GM12878 (cell line): ENCODE measurements at regions not wholly inside any gene's neighbourhood (a gene's known extent, or its start where the extent isn't known, plus 50 kb on each side); places are given as distances from the start of the nearest gene placed in this dataset.

Experiments used
- ATAC-seq: fragments of 200-7000 bp; cut with Tn5 transposase; 3 replicates; pipeline ENCODE4 v1.9.1; 2020; ENCODE audit warnings: mild to moderate bottlenecking, moderate library complexity
- BruUV-seq: library from RNA; stranded (reverse); fragments of 400-500 nt; replicated peaks from 2 replicates; lab custom pipeline; 2021; lab: Mats Ljungman, UMichigan
- CTCF ChIA-PET: fragments of 300-600 bp; sonication (Branson Sonifier 250); formaldehyde crosslinking; extraction: SDS; loops from one replicate; lab custom pipeline; 2021; ENCODE audit warnings: inconsistent platforms; lab: Yijun Ruan, JAX
- POLR2A ChIA-PET: fragments of 350-600 bp; formaldehyde crosslinking; extraction: SDS; loops from one replicate; lab custom pipeline; 2021; ENCODE audit warnings: inconsistent platforms; lab: Charles Lee
- RAD21 ChIA-PET: fragments of 300-600 bp; sonication (Branson Sonifier 250); formaldehyde crosslinking; loops from one replicate; lab custom pipeline; 2023; ENCODE audit warnings: antibody characterized with exemption; ENCODE audit not compliant: unreplicated experiment; lab: Charles Lee
- SMC1A ChIA-PET: fragments of 300-600 bp; sonication (Branson Sonifier 250); formaldehyde crosslinking; loops from one replicate; lab custom pipeline; 2023; ENCODE audit not compliant: unreplicated experiment, uncharacterized antibody; lab: Charles Lee
- DNase-seq: peaks from one replicate; pipeline ENCODE4 v3.0.0-alpha.2; 2011; ENCODE audit warnings: low read depth, low spot score
- FAIRE-seq: peaks from 3 replicates; lab custom pipeline; 2011; peaks lifted over from hg19 to GRCh38; lab: Jason Lieb, UNC
- H2AFZ ChIP-seq: 2 replicates; pipeline ENCODE4 v1.6.0; 2011; ENCODE audit warnings: low read depth, low read length, control low read depth; ENCODE audit not compliant: control insufficient read depth
- H3K27ac ChIP-seq: 2 replicates; pipeline ENCODE4 v1.5.1; 2011; ENCODE audit warnings: control low read depth; ENCODE audit not compliant: control insufficient read depth, insufficient read depth
- H3K27me3 ChIP-seq, 2 experiments: replicated peaks in 1 of 2; 2 replicates each; pipeline versions ENCODE4 v1.6.0 to v1.6.1; 2011; ENCODE audit warnings: low read length in 1 of 2; ENCODE audit not compliant: control insufficient read depth in 2 of 2, insufficient read depth in 2 of 2
- H3K36me3 ChIP-seq, 2 experiments: 2 replicates each; pipeline ENCODE4 v1.5.1; 2011; ENCODE audit warnings: low read length in 1 of 2; ENCODE audit not compliant: control insufficient read depth in 2 of 2, insufficient read depth in 2 of 2
- H3K4me1 ChIP-seq: 2 replicates; pipeline ENCODE4 v1.6.1; 2011; ENCODE audit warnings: mild to moderate bottlenecking, low read length, moderate library complexity, mixed read lengths; ENCODE audit not compliant: control insufficient read depth, insufficient read depth
- H3K4me2 ChIP-seq: 2 replicates; pipeline ENCODE4 v1.6.0; 2011; ENCODE audit warnings: control low read depth; ENCODE audit not compliant: control insufficient read depth, insufficient read depth
- H3K4me3 ChIP-seq: fragments of 200-600 bp; sonication (generic); 2 replicates; pipeline ENCODE4 v1.5.1; 2016
- H3K79me2 ChIP-seq: 2 replicates; pipeline ENCODE4 v1.6.0; 2011; ENCODE audit warnings: low read length; ENCODE audit not compliant: control insufficient read depth, insufficient read depth
- H3K9ac ChIP-seq: 2 replicates; pipeline ENCODE4 v1.8.0; 2011; ENCODE audit warnings: low read length, control low read depth, mixed read lengths; ENCODE audit not compliant: control insufficient read depth, insufficient read depth
- H3K9me3 ChIP-seq: replicated peaks from 3 replicates; pipeline ENCODE4 v1.5.1; 2011; ENCODE audit warnings: mild to moderate bottlenecking, low read length; ENCODE audit not compliant: control insufficient read depth, insufficient read depth
- H4K20me1 ChIP-seq: 2 replicates; pipeline ENCODE4 v1.6.0; 2011; ENCODE audit not compliant: control insufficient read depth, insufficient read depth
- ATF7 ChIP-seq: fragments of 450-650 bp; IDR thresholded peaks from 2 replicates; pipeline ENCODE4 v1.6.1; 2016; ENCODE audit warnings: low read depth, mild to moderate bottlenecking
- BACH1 ChIP-seq: fragments of 450-650 bp; IDR thresholded peaks from 2 replicates; pipeline ENCODE4 v1.6.1; 2017; ENCODE audit warnings: mild to moderate bottlenecking, borderline replicate concordance
- BMI1 ChIP-seq: fragments of 450-650 bp; IDR thresholded peaks from 2 replicates; pipeline ENCODE4 v1.6.1; 2016; ENCODE audit warnings: mild to moderate bottlenecking, moderate library complexity, borderline replicate concordance
- DPF2 ChIP-seq: fragments of 450-650 bp; IDR thresholded peaks from 2 replicates; pipeline ENCODE4 v1.6.1; 2017; ENCODE audit warnings: mild to moderate bottlenecking
- ETV6 ChIP-seq, 2 experiments: fragments of 450-650 bp in 1 of 2; IDR thresholded peaks in 1 of 2; conservative IDR thresholded peaks in 1 of 2; 2 replicates each; pipeline ENCODE4 v1.6.1; 2014; ENCODE audit warnings: antibody characterized with exemption in 1 of 2, borderline replicate concordance in 1 of 2, low read depth in 1 of 2, mild to moderate bottlenecking in 1 of 2, moderate library complexity in 1 of 2
- FOS ChIP-seq: IDR thresholded peaks from 3 replicates; pipeline ENCODE4 v1.6.1; 2011; ENCODE audit warnings: borderline replicate concordance; ENCODE audit not compliant: insufficient read length; ENCODE audit errors: extremely low read depth
- GATAD2B ChIP-seq: fragments of 450-650 bp; conservative IDR thresholded peaks from 2 replicates; pipeline ENCODE4 v1.6.1; 2017; ENCODE audit warnings: low read depth, mild to moderate bottlenecking, moderate library complexity
- LARP7 ChIP-seq: fragments of 450-650 bp; IDR thresholded peaks from 2 replicates; pipeline ENCODE4 v1.6.1; 2017; ENCODE audit warnings: mild to moderate bottlenecking
- MYB ChIP-seq: fragments of 150-350 bp; IDR thresholded peaks from 2 replicates; pipeline ENCODE4 v1.6.1; 2014; ENCODE audit warnings: mild to moderate bottlenecking, low read depth, low read length, borderline replicate concordance
- NRF1 ChIP-seq: conservative IDR thresholded peaks from 2 replicates; pipeline ENCODE4 v1.6.1; 2011; ENCODE audit warnings: mild to moderate bottlenecking, low read depth, low read length, improper control_type of control experiment
- RELA ChIP-seq: fragments of 450-650 bp; IDR thresholded peaks from 2 replicates; pipeline ENCODE4 v1.8.0; 2014; ENCODE audit warnings: borderline replicate concordance; ENCODE audit not compliant: partially characterized antibody
- RUNX3 ChIP-seq: IDR thresholded peaks from 2 replicates; pipeline ENCODE4 v1.6.1; 2012; ENCODE audit warnings: low read length, inconsistent platforms
- SMAD5 ChIP-seq: IDR thresholded peaks from 2 replicates; pipeline ENCODE4 v1.6.1; 2016; ENCODE audit warnings: antibody characterized with exemption, low read depth
- SPI1 ChIP-seq: IDR thresholded peaks from 2 replicates; pipeline ENCODE4 v1.6.1; 2011; ENCODE audit warnings: low read depth, mild to moderate bottlenecking, low read length, moderate library complexity, borderline replicate concordance; ENCODE audit not compliant: insufficient read depth
- TBL1XR1 ChIP-seq: IDR thresholded peaks from 2 replicates; pipeline ENCODE4 v1.6.1; 2012; ENCODE audit warnings: low read depth, low read length, improper control_type of control experiment
- TCF7 ChIP-seq: IDR thresholded peaks from 2 replicates; pipeline ENCODE4 v1.6.1; 2014; ENCODE audit warnings: antibody characterized with exemption, borderline replicate concordance
- YBX1 ChIP-seq: fragments of 450-650 bp; IDR thresholded peaks from 2 replicates; pipeline ENCODE4 v1.6.1; 2016; ENCODE audit warnings: antibody characterized with exemption
- YY1 ChIP-seq: IDR thresholded peaks from 2 replicates; pipeline ENCODE4 v1.6.1; 2011; ENCODE audit warnings: low read depth, mild to moderate bottlenecking, low read length
- ZNF622 ChIP-seq: fragments of 450-650 bp; IDR thresholded peaks from 2 replicates; pipeline ENCODE4 v1.6.1; 2017; ENCODE audit warnings: mild to moderate bottlenecking, inconsistent platforms
- ZZZ3 ChIP-seq: IDR thresholded peaks from 2 replicates; pipeline ENCODE4 v1.6.1; 2011; ENCODE audit warnings: low read depth; ENCODE audit not compliant: control insufficient read depth, insufficient read length
- WGBS: methylation state at CpG from one replicate; pipeline ENCODE4 v1.1.6; 2016; ENCODE audit warnings: low lambda C conversion rate; ENCODE audit not compliant: insufficient replicate concordance, insufficient coverage; ENCODE audit errors: missing lambda C conversion rate; 5-methylcytosine and 5-hydroxymethylcytosine counted together
- in situ Hi-C: fragments of 300-500 bp; cut with MboI; formaldehyde crosslinking; loops from 9 replicates; pipeline ENCODE4 v1.14.3; 2018; ENCODE audit warnings: mixed read lengths
- intact Hi-C: fragments of 100-400 bp; cut with micrococcal nuclease; formaldehyde crosslinking; loops from one replicate; pipeline ENCODE4 v1.14.2; 2022; ENCODE audit not compliant: unreplicated experiment
- TF ChIP-seq, protein P1 (sequence below): IDR thresholded peaks from 2 replicates; pipeline ENCODE4 v1.6.1; 2012; ENCODE audit warnings: low read length, inconsistent platforms
- TF ChIP-seq, protein P2 (sequence below): fragments of 450-650 bp; IDR thresholded peaks from 2 replicates; pipeline ENCODE4 v1.6.1; 2017; ENCODE audit warnings: mild to moderate bottlenecking
- TF ChIP-seq, protein P3 (sequence below): IDR thresholded peaks from 2 replicates; pipeline ENCODE4 v1.6.1; 2011; ENCODE audit warnings: mild to moderate bottlenecking, low read depth, low read length, moderate library complexity; ENCODE audit not compliant: insufficient replicate concordance

DNA sequence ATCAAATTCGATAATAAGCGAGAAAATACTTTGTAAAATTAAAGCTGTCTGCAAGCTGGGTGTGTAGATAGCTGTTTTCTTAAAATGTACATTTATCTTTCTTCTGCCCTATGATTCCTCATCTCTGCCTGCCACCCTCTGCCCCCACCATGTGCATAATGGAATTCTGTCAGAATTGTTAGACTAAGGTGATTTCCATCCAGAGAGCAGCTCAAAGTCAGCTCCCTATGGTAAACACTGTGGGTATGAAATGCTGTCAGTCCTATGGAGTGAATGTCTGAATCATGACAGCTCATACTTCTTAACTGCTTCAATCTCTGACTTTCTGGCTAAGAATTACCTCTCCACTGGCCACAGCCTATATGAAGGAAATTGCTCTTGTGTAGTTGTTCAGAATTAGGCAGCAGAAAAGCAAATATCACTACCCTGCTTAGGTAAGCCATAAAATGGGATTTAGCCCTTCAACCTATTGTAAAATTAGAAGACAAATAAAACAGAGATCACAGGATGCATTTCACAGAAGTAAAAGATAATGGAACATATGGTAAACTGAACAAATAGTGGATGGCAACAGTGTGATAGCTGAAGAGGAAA, 137.7 kb downstream of the CD8B2 start (continued):
- TF ChIP-seq, protein P1, sequence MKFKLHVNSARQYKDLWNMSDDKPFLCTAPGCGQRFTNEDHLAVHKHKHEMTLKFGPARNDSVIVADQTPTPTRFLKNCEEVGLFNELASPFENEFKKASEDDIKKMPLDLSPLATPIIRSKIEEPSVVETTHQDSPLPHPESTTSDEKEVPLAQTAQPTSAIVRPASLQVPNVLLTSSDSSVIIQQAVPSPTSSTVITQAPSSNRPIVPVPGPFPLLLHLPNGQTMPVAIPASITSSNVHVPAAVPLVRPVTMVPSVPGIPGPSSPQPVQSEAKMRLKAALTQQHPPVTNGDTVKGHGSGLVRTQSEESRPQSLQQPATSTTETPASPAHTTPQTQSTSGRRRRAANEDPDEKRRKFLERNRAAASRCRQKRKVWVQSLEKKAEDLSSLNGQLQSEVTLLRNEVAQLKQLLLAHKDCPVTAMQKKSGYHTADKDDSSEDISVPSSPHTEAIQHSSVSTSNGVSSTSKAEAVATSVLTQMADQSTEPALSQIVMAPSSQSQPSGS = no peak
- TF ChIP-seq YBX1 (no peak), GATAD2B (no peak), TCF7 (no peak), BACH1 (no peak), ATF7 (no peak), ETV6 (conservative IDR thresholded peaks at IDR 0.05 in 1 of 2, IDR thresholded peaks at IDR 0.05 in 1 of 2; ENCODE audit: borderline replicate concordance in 1 of 2, low read depth in 1 of 2) (no peak), ZZZ3 (no peak)
- TF ChIP-seq, all 136 proteins: peak for 0

DNA sequence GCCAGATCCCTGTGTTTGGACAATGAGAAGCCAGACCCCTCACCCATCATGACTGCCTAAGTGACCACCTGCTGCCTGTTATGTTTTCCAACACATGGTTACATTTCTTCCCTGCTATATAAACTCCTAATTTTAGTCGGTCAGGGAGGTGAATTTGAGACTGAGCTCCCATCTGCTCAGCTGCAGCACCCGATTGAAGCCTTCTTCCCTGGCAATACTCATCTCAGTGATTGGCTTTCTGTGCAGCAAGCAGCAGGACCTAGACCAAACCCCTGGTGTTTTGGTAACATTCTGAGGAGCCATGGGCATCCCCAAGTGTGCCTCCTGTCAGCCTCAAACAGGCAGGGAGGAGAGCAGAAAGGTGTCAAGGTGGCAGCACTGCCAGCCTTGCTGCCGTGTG, 141.2 kb downstream of the CD8B2 start:
- Histone ChIP-seq H3K9ac (no peak overlapping the region), H3K4me3 (no peak overlapping the region), H3K4me2 (no peak overlapping the region), H3K36me3 (no peaks in the 10 kb centered on the region), H2AFZ (no peak overlapping the region), H3K27me3 (no peaks in the 10 kb centered on the region), H3K4me1 (no peaks in the 10 kb centered on the region), H3K27ac (no peak overlapping the region), H3K9me3 (no peaks in the 10 kb centered on the region; the same call in 2 of the 3 replicates), H4K20me1 (no peaks in the 10 kb centered on the region), H3K79me2 (no peaks in the 10 kb centered on the region)
- POLR2A ChIA-PET = no interaction called here
- intact Hi-C loops (no loop called here), in situ Hi-C loops (no loop called here)
- SMC1A ChIA-PET = no interaction called here
- RAD21 ChIA-PET = no interaction called here
- CTCF ChIA-PET = no interaction called here
- WGBS = 30% methylated on average over 3 of the region's 3 CpGs
- DNase-seq = no peak
- no peak for FAIRE-seq
- no peak for ATAC-seq
- no TSS peak for BruUV-seq
- TF ChIP-seq, protein P2, sequence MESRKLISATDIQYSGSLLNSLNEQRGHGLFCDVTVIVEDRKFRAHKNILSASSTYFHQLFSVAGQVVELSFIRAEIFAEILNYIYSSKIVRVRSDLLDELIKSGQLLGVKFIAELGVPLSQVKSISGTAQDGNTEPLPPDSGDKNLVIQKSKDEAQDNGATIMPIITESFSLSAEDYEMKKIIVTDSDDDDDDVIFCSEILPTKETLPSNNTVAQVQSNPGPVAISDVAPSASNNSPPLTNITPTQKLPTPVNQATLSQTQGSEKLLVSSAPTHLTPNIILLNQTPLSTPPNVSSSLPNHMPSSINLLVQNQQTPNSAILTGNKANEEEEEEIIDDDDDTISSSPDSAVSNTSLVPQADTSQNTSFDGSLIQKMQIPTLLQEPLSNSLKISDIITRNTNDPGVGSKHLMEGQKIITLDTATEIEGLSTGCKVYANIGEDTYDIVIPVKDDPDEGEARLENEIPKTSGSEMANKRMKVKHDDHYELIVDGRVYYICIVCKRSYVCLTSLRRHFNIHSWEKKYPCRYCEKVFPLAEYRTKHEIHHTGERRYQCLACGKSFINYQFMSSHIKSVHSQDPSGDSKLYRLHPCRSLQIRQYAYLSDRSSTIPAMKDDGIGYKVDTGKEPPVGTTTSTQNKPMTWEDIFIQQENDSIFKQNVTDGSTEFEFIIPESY = no peak
- no peak for TF ChIP-seq YY1
- no peak for TF ChIP-seq LARP7
- no peak for TF ChIP-seq RELA
- TF ChIP-seq MYB = no peak
- TF ChIP-seq NRF1 = no peak
- no peak for TF ChIP-seq RUNX3
- no peak for TF ChIP-seq SPI1
- TF ChIP-seq FOS = no peak
- TF ChIP-seq TBL1XR1 = no peak
- TF ChIP-seq ZNF622 = no peak
- TF ChIP-seq SMAD5 = no peak
- TF ChIP-seq DPF2 = no peak
- TF ChIP-seq, protein P3, sequence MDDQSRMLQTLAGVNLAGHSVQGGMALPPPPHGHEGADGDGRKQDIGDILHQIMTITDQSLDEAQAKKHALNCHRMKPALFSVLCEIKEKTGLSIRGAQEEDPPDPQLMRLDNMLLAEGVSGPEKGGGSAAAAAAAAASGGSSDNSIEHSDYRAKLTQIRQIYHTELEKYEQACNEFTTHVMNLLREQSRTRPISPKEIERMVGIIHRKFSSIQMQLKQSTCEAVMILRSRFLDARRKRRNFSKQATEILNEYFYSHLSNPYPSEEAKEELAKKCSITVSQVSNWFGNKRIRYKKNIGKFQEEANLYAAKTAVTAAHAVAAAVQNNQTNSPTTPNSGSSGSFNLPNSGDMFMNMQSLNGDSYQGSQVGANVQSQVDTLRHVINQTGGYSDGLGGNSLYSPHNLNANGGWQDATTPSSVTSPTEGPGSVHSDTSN = no peak
- no peak for TF ChIP-seq BMI1
